GM12878 (cell line): ENCODE measurements at regions not wholly inside any gene's neighbourhood (a gene's known extent, or its start where the extent isn't known, plus 50 kb on each side); places are given as distances from the start of the nearest gene placed in this dataset.

Source experiments
- FOXM1 ChIP-seq: IDR thresholded peaks from 2 replicates; pipeline ENCODE4 v1.6.1; 2012; ENCODE audit warnings: low read depth, mild to moderate bottlenecking, inconsistent platforms, low read length, moderate library complexity
- HSF1 ChIP-seq: fragments of 150-350 bp; IDR thresholded peaks from 2 replicates; pipeline ENCODE4 v1.6.1; 2014; ENCODE audit warnings: mild to moderate bottlenecking, low read depth, low read length
- POLR2A ChIP-seq: IDR thresholded peaks from 2 replicates; pipeline ENCODE4 v1.6.1; 2011; ENCODE audit warnings: low read depth, mild to moderate bottlenecking, low read length
- SMAD5 ChIP-seq: IDR thresholded peaks from 2 replicates; pipeline ENCODE4 v1.6.1; 2016; ENCODE audit warnings: antibody characterized with exemption, low read depth
- ZBTB33 ChIP-seq: fragments of 450-650 bp; IDR thresholded peaks from 2 replicates; pipeline ENCODE4 v1.6.1; 2017; ENCODE audit warnings: mild to moderate bottlenecking
- TF ChIP-seq, protein P1 (sequence below): IDR thresholded peaks from 2 replicates; pipeline ENCODE4 v1.6.1; 2011; ENCODE audit warnings: mild to moderate bottlenecking, low read depth, low read length, moderate library complexity; ENCODE audit not compliant: insufficient replicate concordance

DNA sequence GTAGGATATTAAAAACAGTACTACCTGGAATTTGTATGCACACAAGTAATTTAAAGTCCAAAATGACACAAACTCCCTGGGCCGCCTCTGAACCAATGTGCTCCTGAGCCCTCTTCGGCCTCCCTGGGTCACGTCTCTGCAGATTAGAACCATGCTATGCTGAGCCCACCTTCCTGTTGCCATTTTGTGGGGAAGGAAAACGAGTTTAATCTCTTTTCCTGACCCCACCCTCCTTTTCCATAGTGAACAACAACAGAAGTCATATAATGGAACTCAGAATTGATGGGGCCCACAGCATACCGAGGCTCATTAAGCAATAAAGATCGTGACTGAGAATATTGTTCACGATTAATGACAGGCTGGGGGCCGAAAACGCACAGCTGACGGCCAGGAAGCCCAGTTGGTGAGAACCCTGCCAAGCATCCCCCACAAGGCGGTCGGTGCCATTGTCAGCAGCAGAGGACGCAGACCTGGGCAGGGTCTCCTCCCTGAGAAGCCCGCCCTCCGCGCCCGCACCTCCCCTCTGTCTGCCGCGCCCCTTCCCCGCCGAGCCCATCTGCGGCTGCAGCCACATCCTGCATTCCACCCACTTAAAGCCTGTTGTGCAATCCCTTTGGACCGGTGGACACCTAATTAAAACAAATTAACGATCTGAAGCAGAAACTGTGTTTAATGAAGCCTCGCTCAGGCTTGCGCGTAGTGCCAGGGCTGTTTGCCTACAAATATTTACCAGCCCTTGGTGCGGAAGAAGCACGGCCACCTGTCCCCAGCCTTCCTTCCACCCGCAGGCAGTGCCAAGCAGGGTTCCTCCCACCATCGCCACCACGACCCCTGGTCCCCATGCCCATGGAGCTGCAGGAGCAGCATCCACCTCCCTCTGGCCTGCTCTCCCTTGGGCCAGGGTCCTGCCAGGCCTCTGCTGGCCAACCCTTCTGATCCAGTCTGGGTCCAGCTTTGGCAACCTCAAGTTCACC lies 68.1 kb downstream of the DLL1 start (continued):
- no peak for TF ChIP-seq HSF1
- no peak for TF ChIP-seq POLR2A
- TF ChIP-seq ZBTB33: no peak
- TF ChIP-seq SMAD5: no peak
- TF ChIP-seq FOXM1: no peak
- TF ChIP-seq, protein P1, sequence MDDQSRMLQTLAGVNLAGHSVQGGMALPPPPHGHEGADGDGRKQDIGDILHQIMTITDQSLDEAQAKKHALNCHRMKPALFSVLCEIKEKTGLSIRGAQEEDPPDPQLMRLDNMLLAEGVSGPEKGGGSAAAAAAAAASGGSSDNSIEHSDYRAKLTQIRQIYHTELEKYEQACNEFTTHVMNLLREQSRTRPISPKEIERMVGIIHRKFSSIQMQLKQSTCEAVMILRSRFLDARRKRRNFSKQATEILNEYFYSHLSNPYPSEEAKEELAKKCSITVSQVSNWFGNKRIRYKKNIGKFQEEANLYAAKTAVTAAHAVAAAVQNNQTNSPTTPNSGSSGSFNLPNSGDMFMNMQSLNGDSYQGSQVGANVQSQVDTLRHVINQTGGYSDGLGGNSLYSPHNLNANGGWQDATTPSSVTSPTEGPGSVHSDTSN: no peak
